Muscle of leg (tissue), 3 donors: ENCODE measurements at regions not wholly inside any gene's neighbourhood (a gene's known extent, or its start where the extent isn't known, plus 50 kb on each side); places are given as distances from the start of the nearest gene placed in this dataset.

Experiments used
- DNase-seq: peaks from one replicate; pipeline ENCODE4 v3.0.0; 2013
- H3K27ac ChIP-seq: one replicate; pipeline ENCODE4 v1.5.1; 2013; ENCODE audit warnings: mild to moderate bottlenecking, low read length, control low read depth
- H3K27me3 ChIP-seq: one replicate; pipeline ENCODE4 v1.6.1; 2013; ENCODE audit warnings: low read length; ENCODE audit not compliant: control insufficient read depth, insufficient read depth
- H3K36me3 ChIP-seq: one replicate; pipeline ENCODE4 v1.6.1; 2013; ENCODE audit warnings: low read length; ENCODE audit not compliant: control insufficient read depth, insufficient read depth
- H3K4me1 ChIP-seq: one replicate; pipeline ENCODE4 v1.6.1; 2013; ENCODE audit warnings: low read length; ENCODE audit not compliant: control insufficient read depth, insufficient read depth
- H3K4me3 ChIP-seq: one replicate; pipeline ENCODE4 v1.5.1; 2013; ENCODE audit warnings: low read length, control low read depth
- H3K9me3 ChIP-seq: replicated peaks from 2 replicates; pipeline ENCODE4 v1.6.1; 2013; ENCODE audit warnings: low read depth, low read length; ENCODE audit not compliant: control insufficient read depth
- WGBS: methylation state at CpG from one replicate; pipeline ENCODE4 v1.1.5; 2013; ENCODE audit warnings: missing lambda C conversion rate; ENCODE audit not compliant: insufficient coverage; 5-methylcytosine and 5-hydroxymethylcytosine counted together

DNA sequence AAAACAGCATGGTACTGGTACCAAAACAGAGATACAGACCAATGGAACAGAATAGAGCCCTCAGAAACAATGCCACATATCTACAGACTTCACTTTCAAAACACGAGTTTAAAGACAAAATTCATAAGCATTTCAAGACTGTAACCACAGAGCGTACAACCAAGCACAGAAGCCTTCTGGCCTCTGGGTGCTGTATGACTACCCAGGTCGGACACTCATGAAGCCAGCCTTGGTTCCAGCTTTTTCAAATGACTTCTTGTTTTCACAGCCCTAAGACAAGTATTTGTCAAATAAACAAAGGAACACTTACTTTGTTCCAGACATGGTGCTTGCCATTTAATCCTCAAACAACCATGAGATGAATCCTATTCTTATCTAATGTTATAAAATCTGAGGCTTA lies 536.1 kb upstream of the NR3C2 start:
- H3K27me3 ChIP-seq: no peaks in the 10 kb centered on the region
- WGBS: 96% methylated on average over 2 of the region's 3 CpGs

DNA sequence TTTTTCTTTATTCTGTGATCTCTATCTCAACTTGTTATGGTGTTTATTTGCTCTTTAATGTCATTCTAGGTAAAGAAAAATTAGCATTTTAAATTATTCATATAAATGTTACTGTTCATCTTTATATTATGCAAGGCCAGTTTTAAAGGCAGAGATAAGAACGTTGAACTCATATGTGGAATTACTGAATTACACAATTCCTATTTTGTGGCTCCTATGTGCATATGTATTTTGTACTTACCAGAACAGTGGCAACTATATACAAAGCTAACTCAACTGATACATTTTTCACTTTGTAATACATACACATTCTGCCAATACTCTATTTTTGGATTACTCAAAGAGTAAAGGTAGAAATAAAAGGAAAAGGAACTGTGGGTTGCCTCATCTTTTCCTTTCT lies 533.2 kb upstream of the NR3C2 start:
- no peak for DNase-seq
- no peaks in the 10 kb centered on the region for H3K36me3 ChIP-seq
- H3K4me1 ChIP-seq: no peaks in the 10 kb centered on the region
- H3K27me3 ChIP-seq: no peaks in the 10 kb centered on the region
- H3K9me3 ChIP-seq: no peaks in the 10 kb centered on the region
- no peak overlapping the region for H3K27ac ChIP-seq
- no peak overlapping the region for H3K4me3 ChIP-seq
- WGBS: no CpG with 5 or more reads among the region's 1 CpG

More for the DNA sequence above, 536.1 kb upstream of the NR3C2 start:
- H3K27ac ChIP-seq: no peak overlapping the region
- no peak for DNase-seq
- no peak overlapping the region for H3K4me3 ChIP-seq
- H3K9me3 ChIP-seq: no peaks in the 10 kb centered on the region
- H3K36me3 ChIP-seq: no peaks in the 10 kb centered on the region
- no peaks in the 10 kb centered on the region for H3K4me1 ChIP-seq

DNA sequence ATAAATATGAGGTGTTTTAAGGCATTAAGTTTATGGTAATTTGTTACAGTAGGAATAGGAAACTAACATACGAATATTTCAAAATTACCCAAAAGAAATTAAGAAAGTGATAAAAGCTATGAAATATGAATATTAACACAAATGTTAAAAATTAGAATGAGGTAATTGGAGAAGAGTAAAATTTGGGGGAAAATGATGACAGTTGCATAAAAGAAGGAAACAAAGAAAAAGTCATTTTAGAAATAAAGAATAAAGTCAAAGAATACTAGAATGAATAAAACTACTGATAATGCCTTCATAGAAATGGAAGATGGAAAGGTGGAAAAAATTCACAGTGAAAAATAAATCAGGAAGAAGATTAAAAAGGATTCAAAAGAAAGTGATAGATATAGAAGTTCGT lies 522.9 kb upstream of the NR3C2 start:
- Histone ChIP-seq H3K27ac (no peak overlapping the region), H3K27me3 (no peaks in the 10 kb centered on the region), H3K4me3 (no peak overlapping the region), H3K4me1 (no peaks in the 10 kb centered on the region), H3K36me3 (no peaks in the 10 kb centered on the region), H3K9me3 (no peaks in the 10 kb centered on the region)
- no peak for DNase-seq
- no CpG with 5 or more reads among the region's 2 CpGs for WGBS

DNA sequence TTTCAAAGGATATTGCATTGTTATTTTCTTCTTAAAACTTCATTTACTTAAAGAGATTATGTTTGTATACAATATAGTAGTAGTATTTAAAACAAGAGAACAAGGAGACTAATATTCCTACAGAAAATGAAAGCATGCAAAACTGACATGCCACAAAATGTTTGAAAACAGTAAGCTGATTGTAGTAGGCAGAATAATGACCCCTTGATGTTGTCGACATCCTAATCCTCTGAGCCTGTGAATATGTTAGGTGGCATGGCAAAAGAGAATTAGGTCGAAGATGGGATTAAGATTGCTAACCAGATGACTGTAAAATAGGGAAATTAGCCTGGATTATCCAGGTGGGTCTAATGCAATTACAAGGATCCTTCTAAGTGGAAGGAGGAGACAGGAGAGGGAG lies 522.2 kb upstream of the NR3C2 start:
- WGBS: 65% methylated on average over 2 of the region's 2 CpGs

DNA sequence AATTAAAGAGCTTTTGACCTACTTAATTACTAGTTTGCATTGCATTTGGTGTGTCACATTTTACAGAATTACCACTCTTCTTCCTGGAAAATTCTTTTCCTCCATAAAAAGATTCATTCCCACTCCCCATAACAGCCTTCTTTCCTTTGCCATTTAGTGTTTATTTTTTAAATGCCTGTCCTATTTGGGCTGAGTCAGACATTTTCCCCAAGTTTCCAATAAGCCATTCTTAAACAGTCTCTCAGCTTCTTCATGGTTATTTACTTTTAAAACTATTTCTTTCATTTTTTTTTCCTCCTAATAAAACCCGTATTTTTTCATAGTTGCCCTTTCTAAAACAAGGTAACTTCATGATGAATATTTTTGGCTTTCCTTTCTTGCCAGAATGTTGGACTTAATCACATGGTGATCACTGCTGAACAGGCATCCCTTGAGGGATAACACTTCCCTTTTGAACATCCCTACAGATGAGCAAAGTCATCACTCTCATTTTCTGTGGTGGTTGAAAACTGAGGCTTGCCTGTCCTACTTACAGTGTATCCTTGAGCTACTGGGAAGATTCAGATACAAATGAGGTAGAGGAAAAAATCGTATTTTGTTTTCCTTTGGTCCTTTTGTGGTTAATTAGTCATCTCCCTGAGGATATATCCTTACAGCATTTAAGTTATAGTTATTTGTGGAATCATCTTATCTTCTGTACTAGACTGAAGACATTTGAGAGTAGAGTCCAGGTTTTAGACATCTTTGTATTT lies 520.5 kb upstream of the NR3C2 start:
- Histone ChIP-seq H3K4me3 (no peak overlapping the region), H3K27me3 (no peaks in the 10 kb centered on the region), H3K9me3 (no peaks in the 10 kb centered on the region), H3K4me1 (no peaks in the 10 kb centered on the region), H3K27ac (no peak overlapping the region), H3K36me3 (no peaks in the 10 kb centered on the region)
- no CpG with 5 or more reads among the region's 2 CpGs for WGBS
- no peak for DNase-seq

More for the DNA sequence above, 522.2 kb upstream of the NR3C2 start:
- Histone ChIP-seq H3K4me3 (no peak overlapping the region), H3K27me3 (no peaks in the 10 kb centered on the region), H3K36me3 (no peaks in the 10 kb centered on the region), H3K9me3 (no peaks in the 10 kb centered on the region), H3K27ac (no peak overlapping the region), H3K4me1 (no peaks in the 10 kb centered on the region)
- DNase-seq: no peak

DNA sequence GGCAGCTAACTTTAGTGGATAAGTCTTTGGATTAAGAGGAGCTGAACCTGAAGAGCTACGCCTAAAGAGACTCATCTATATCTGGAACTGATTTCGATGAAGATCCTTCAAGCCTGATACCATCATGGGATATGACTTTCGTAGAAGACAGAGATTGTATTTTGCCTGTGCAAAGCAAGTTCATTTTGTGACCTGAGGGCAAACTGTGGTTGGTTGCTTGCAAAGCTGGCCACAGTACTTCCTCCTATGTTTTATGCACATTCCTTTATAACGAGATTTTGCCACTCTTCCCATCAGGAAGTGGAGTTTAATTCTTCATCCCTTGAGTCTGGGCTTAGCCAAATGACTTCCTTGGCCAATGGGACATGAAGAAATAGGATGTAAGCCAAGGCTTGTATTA lies 519.3 kb upstream of the NR3C2 start:
- 0% methylated on average over 1 of the region's 4 CpGs for WGBS
- Histone ChIP-seq H3K27me3 (no peaks in the 10 kb centered on the region), H3K9me3 (no peaks in the 10 kb centered on the region), H3K27ac (no peak overlapping the region), H3K36me3 (no peaks in the 10 kb centered on the region), H3K4me3 (no peak overlapping the region), H3K4me1 (no peaks in the 10 kb centered on the region)
- DNase-seq: no peak

DNA sequence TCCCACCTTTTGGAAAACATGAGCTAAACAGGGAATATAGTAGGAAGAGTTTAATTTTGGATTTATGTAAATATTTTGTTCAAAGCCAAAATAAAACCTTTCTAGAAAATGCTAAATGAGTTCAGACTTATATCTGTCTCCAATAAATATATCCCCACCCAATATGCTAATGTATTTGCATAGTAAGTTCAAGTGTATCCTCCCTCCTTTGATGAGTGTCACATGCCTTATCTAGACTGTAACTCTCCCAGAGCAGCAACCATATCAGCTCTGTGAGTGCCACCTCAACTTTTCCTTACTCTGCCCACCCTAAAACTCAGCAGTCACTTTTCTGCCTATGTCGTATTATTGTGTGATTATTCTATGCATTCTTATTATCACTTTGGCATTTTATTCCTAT lies 516.1 kb upstream of the NR3C2 start:
- H3K4me3 ChIP-seq: no peak overlapping the region
- H3K27me3 ChIP-seq: no peaks in the 10 kb centered on the region
- H3K9me3 ChIP-seq: no peaks in the 10 kb centered on the region
- no peak overlapping the region for H3K27ac ChIP-seq
- no CpG with 5 or more reads among the region's 1 CpG for WGBS
- no peaks in the 10 kb centered on the region for H3K36me3 ChIP-seq
- no peaks in the 10 kb centered on the region for H3K4me1 ChIP-seq
- DNase-seq: no peak

DNA sequence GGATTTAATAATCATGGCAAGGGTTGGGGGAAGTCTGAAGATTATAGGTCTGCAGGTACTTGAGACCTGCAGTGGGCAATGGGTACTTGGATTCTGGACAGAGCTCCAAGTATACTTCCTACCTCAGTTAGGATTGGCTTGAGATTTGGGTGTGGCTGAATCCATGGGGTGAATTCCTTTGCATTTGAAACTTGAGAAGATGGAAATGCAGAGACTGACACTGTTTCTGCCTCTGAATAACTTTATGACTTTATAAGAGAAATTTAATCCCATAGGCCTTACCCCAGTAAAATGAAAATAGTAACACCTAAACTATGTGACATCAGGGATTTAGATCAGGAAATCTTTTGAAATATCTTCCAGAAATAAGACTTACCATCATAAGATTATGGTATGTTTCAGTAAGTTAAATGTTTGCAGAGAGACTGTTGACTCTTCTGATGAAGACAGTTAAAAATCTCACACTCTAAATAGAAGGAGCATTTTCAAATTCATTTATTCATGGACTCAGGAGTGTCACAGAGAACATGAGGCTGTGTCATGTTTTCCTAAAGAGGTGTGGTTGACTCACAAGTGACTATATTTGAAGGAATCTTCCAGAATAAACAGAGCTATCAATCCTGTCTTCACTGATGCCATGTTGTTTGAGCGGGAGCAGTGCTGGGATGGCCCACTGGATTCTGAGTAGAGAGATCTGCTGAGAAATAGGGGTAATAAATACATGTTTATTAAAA lies 513.5 kb upstream of the NR3C2 start:
- no peaks in the 10 kb centered on the region for H3K36me3 ChIP-seq
- H3K9me3 ChIP-seq: no peaks in the 10 kb centered on the region
- no peak for DNase-seq
- H3K4me3 ChIP-seq: no peak overlapping the region
- no peaks in the 10 kb centered on the region for H3K27me3 ChIP-seq
- H3K27ac ChIP-seq: no peak overlapping the region
- no peaks in the 10 kb centered on the region for H3K4me1 ChIP-seq
- no CpG with 5 or more reads among the region's 1 CpG for WGBS

DNA sequence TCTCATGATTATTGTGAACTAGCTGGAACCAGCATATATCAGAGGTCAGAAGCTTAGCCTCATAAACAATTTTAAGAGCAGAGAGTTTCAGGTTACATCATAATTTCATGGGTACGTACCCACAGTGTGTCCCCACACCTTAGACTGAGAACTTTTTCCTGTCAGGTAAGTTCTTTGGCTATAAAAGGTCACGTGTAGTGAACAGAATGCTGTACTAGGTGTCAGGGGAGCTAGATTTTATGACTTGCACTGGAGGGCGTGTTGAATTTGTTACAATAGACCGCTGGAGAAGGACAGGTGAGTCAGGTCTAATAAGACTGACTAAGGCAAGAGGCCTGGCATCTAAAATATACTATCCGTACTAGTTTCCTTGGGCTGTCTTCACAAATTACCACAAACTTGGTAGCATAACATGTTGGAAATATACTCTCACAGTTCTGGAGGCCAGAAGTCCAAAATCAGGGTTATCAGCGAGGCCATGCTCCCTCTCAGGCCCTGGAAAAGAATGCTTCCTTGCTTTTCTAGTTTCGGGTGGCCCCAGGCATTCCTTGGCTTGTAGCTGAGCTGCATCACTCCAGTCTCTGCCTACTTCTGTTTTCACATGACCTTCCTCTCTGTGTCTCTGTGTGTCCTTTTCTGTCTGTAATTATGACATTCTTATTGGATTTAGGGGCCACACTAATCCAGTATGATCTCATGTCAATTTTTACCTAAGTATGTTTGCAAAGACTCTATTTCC lies 512.0 kb upstream of the NR3C2 start:
- no peaks in the 10 kb centered on the region for H3K9me3 ChIP-seq
- H3K27me3 ChIP-seq: no peaks in the 10 kb centered on the region
- no peaks in the 10 kb centered on the region for H3K4me1 ChIP-seq
- 71% methylated on average over 4 of the region's 7 CpGs for WGBS
- DNase-seq: no peak
- H3K27ac ChIP-seq: no peak overlapping the region
- no peaks in the 10 kb centered on the region for H3K36me3 ChIP-seq
- no peak overlapping the region for H3K4me3 ChIP-seq

DNA sequence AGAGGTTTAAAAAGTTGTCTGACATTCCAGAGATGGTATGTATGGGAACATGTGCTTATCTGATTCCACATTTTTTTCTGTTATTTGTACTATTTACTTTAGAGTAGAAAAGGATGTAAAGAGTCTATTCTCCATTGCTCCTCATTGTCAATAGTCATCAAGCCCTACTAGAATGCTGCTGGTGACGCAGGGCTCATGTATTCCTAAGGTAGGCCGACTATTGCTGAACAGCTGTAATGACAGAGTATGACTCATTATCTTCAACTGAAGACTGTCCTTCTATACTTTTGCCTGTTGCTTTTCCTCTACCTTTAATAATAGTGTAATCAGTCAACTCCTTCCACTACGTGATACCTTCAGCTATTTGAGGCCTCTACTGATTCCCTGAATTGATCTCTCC lies 509.1 kb upstream of the NR3C2 start:
- no CpG with 5 or more reads among the region's 3 CpGs for WGBS

More for the DNA sequence above, 509.1 kb upstream of the NR3C2 start:
- no peak for DNase-seq
- no peaks in the 10 kb centered on the region for H3K36me3 ChIP-seq
- H3K4me3 ChIP-seq: no peak overlapping the region
- no peaks in the 10 kb centered on the region for H3K4me1 ChIP-seq
- no peaks in the 10 kb centered on the region for H3K27me3 ChIP-seq
- no peak overlapping the region for H3K27ac ChIP-seq
- H3K9me3 ChIP-seq: no peaks in the 10 kb centered on the region
